HUES64 (cell line): ENCODE measurements at regions not wholly inside any gene's neighbourhood (a gene's known extent, or its start where the extent isn't known, plus 50 kb on each side); places are given as distances from the start of the nearest gene placed in this dataset.

Experiments used
- H3K27ac ChIP-seq: 2 replicates; pipeline ENCODE4 v1.7.0; 2013; ENCODE audit warnings: low read depth, low read length, inconsistent platforms
- H3K27me3 ChIP-seq: 2 replicates; pipeline ENCODE4 v1.6.1; 2013; ENCODE audit warnings: mild to moderate bottlenecking, low read length; ENCODE audit not compliant: insufficient read depth
- H3K36me3 ChIP-seq: 2 replicates; pipeline ENCODE4 v1.6.1; 2013; ENCODE audit warnings: mild to moderate bottlenecking, low read length; ENCODE audit not compliant: insufficient read depth
- H3K4me1 ChIP-seq: 2 replicates; pipeline ENCODE4 v1.6.1; 2013; ENCODE audit warnings: mild to moderate bottlenecking, low read length, moderate library complexity; ENCODE audit not compliant: insufficient read depth
- H3K4me3 ChIP-seq: 2 replicates; pipeline ENCODE4 v1.5.1; 2013; ENCODE audit warnings: mild to moderate bottlenecking, low read length, moderate library complexity
- H3K9ac ChIP-seq: 2 replicates; pipeline ENCODE4 v1.6.1; 2013; ENCODE audit warnings: mild to moderate bottlenecking, low read depth, low read length
- H3K9me3 ChIP-seq: 2 replicates; pipeline ENCODE4 v1.6.1; 2013; ENCODE audit warnings: low read depth, low read length; ENCODE audit not compliant: insufficient read depth
- WGBS: fragments of 150-250, 120-280 bp; methylation state at CpG from one replicate; pipeline ENCODE4 v1.1.7; 2013; ENCODE audit warnings: missing lambda C conversion rate; 5-methylcytosine and 5-hydroxymethylcytosine counted together

GRCh38 chr12:105713606-105714305, 383.3 kb downstream of the C12orf75 start:
- Histone ChIP-seq H3K27ac (no peak overlapping the region), H3K4me3 (no peak overlapping the region), H3K4me1 (0 out of 2 replicates have a peak, but pooled peaks cover 6% of the 10 kb centered on the region), H3K27me3 (no peaks in the 10 kb centered on the region), H3K9me3 (no peaks in the 10 kb centered on the region), H3K36me3 (no peaks in the 10 kb centered on the region), H3K9ac (no peak overlapping the region)
- 93% methylated on average over 4 of the region's 4 CpGs for WGBS

GRCh38 chr12:105716621-105717020, 386.1 kb downstream of the C12orf75 start:
- 77% methylated on average over 5 of the region's 5 CpGs for WGBS
- Histone ChIP-seq H3K4me1 (peaks cover 15% of the 10 kb centered on the region; the same call in 1 of the 2 replicates), H3K27ac (no peak overlapping the region), H3K27me3 (no peaks in the 10 kb centered on the region), H3K4me3 (no peak overlapping the region), H3K9ac (no peak overlapping the region), H3K9me3 (no peaks in the 10 kb centered on the region), H3K36me3 (no peaks in the 10 kb centered on the region)

GRCh38 chr12:105721051-105721825, 390.7 kb downstream of the C12orf75 start:
- H3K4me1 ChIP-seq, result peaks cover 15% of the 10 kb centered on the region
- H3K27me3 ChIP-seq, result no peaks in the 10 kb centered on the region
- H3K9me3 ChIP-seq, result no peaks in the 10 kb centered on the region
- no peak overlapping the region for H3K27ac ChIP-seq
- H3K9ac ChIP-seq, result no peak overlapping the region
- H3K4me3 ChIP-seq, result no peak overlapping the region
- no peaks in the 10 kb centered on the region for H3K36me3 ChIP-seq
- WGBS, result 51% methylated on average over 4 of the region's 5 CpGs

GRCh38 chr12:105721891-105722290, 391.4 kb downstream of the C12orf75 start:
- no peak overlapping the region for H3K4me3 ChIP-seq
- no peaks in the 10 kb centered on the region for H3K36me3 ChIP-seq
- no peak overlapping the region for H3K9ac ChIP-seq
- 100% methylated on average over 1 of the region's 2 CpGs for WGBS
- no peaks in the 10 kb centered on the region for H3K27me3 ChIP-seq
- no peak overlapping the region for H3K27ac ChIP-seq
- peaks cover 15% of the 10 kb centered on the region for H3K4me1 ChIP-seq
- H3K9me3 ChIP-seq, result no peaks in the 10 kb centered on the region

GRCh38 chr12:105723066-105723465, 392.6 kb downstream of the C12orf75 start:
- Histone ChIP-seq H3K4me3 (no peak overlapping the region), H3K9ac (no peak overlapping the region), H3K36me3 (no peaks in the 10 kb centered on the region), H3K27ac (no peak overlapping the region), H3K27me3 (no peaks in the 10 kb centered on the region), H3K4me1 (peaks cover 15% of the 10 kb centered on the region), H3K9me3 (no peaks in the 10 kb centered on the region)
- WGBS, result 93% methylated on average over 2 of the region's 2 CpGs

GRCh38 chr12:105723494-105723893, 393.0 kb downstream of the C12orf75 start:
- Histone ChIP-seq H3K36me3 (no peaks in the 10 kb centered on the region), H3K9me3 (no peaks in the 10 kb centered on the region), H3K9ac (no peak overlapping the region), H3K27ac (no peak overlapping the region), H3K4me1 (peaks cover 15% of the 10 kb centered on the region), H3K4me3 (no peak overlapping the region), H3K27me3 (no peaks in the 10 kb centered on the region)
- WGBS, result 83% methylated on average over 2 of the region's 3 CpGs

- Histone ChIP-seq H3K27ac (no peak overlapping the region), H3K4me1 (peaks cover 15% of the 10 kb centered on the region), H3K27me3 (no peaks in the 10 kb centered on the region), H3K9me3 (no peaks in the 10 kb centered on the region), H3K4me3 (no peak overlapping the region), H3K36me3 (no peaks in the 10 kb centered on the region), H3K9ac (no peak overlapping the region)
- 69% methylated on average over 3 of the region's 4 CpGs for WGBS
Measured at GRCh38 chr12:105724641-105725040, 394.1 kb downstream of the C12orf75 start.

GRCh38 chr12:105725054-105725453, 394.6 kb downstream of the C12orf75 start:
- Histone ChIP-seq H3K9me3 (no peaks in the 10 kb centered on the region), H3K27me3 (no peaks in the 10 kb centered on the region), H3K36me3 (no peaks in the 10 kb centered on the region), H3K27ac (no peak overlapping the region), H3K4me1 (peaks cover 15% of the 10 kb centered on the region), H3K9ac (no peak overlapping the region), H3K4me3 (no peak overlapping the region)

GRCh38 chr12:105729181-105729771, 398.8 kb downstream of the C12orf75 start:
- no peak overlapping the region for H3K27ac ChIP-seq
- H3K9me3 ChIP-seq, result no peaks in the 10 kb centered on the region
- H3K36me3 ChIP-seq, result no peaks in the 10 kb centered on the region
- H3K4me1 ChIP-seq, result no peaks in the 10 kb centered on the region
- H3K4me3 ChIP-seq, result no peak overlapping the region
- no peaks in the 10 kb centered on the region for H3K27me3 ChIP-seq
- 96% methylated on average over 2 of the region's 2 CpGs for WGBS
- H3K9ac ChIP-seq, result no peak overlapping the region

GRCh38 chr12:105729926-105730325, 399.4 kb downstream of the C12orf75 start:
- H3K27me3 ChIP-seq, result no peaks in the 10 kb centered on the region
- H3K9ac ChIP-seq, result no peak overlapping the region
- no peak overlapping the region for H3K27ac ChIP-seq
- no peak overlapping the region for H3K4me3 ChIP-seq
- no peaks in the 10 kb centered on the region for H3K9me3 ChIP-seq
- no peaks in the 10 kb centered on the region for H3K4me1 ChIP-seq
- no peaks in the 10 kb centered on the region for H3K36me3 ChIP-seq

- whole genome bisulfite sequencing, result 94% methylated on average over 1 of the region's 1 CpG
- Histone ChIP-seq H3K27me3 (no peaks in the 10 kb centered on the region), H3K4me1 (peaks cover 11% of the 10 kb centered on the region), H3K9ac (no peak overlapping the region), H3K9me3 (no peaks in the 10 kb centered on the region), H3K36me3 (no peaks in the 10 kb centered on the region), H3K27ac (no peak overlapping the region), H3K4me3 (no peak overlapping the region)
Measured at GRCh38 chr12:105733579-105733978, 403.1 kb downstream of the C12orf75 start.
